HL-60 (cell line): ENCODE measurements at regions not wholly inside any gene's neighbourhood (a gene's known extent, or its start where the extent isn't known, plus 50 kb on each side); places are given as distances from the start of the nearest gene placed in this dataset.
"Not testable (repeated sequence)": the region's sequence is repeated elsewhere in the genome, so short reads cannot be mapped to it uniquely, and the experiment has no call there.

ENCODE experiments used
- DNase-seq, 2 experiments: peaks; one replicate each; pipeline ENCODE4 v3.0.0-alpha.2; 2010 to 2020; ENCODE audit warnings: low read depth in 1 of 2, low spot score in 1 of 2
- H3K27ac ChIP-seq: fragments of 250-450 bp; sonication (Bioruptor Pico); replicated peaks from 2 replicates; pipeline ENCODE4 v1.5.1; 2020; ENCODE audit warnings: mild to moderate bottlenecking, moderate library complexity
- H3K27me3 ChIP-seq: fragments of 250-450 bp; sonication (Bioruptor Pico); 2 replicates; pipeline ENCODE4 v1.5.1; 2021; ENCODE audit warnings: mild to moderate bottlenecking, moderate library complexity; ENCODE audit not compliant: insufficient read depth, poor library complexity, severe bottlenecking
- H3K4me3 ChIP-seq: replicated peaks from 2 replicates; pipeline ENCODE4 v1.5.1; 2011; ENCODE audit warnings: mild to moderate bottlenecking, control low read depth, low read length; ENCODE audit not compliant: insufficient read depth
- GABPA ChIP-seq: IDR thresholded peaks from 2 replicates; pipeline ENCODE4 v1.6.1; 2012; ENCODE audit warnings: low read depth
- POLR2AphosphoS5 ChIP-seq: IDR thresholded peaks from 2 replicates; pipeline ENCODE4 v1.6.1; 2012; ENCODE audit warnings: low read depth
- SPI1 ChIP-seq: IDR thresholded peaks from 2 replicates; pipeline ENCODE4 v1.6.1; 2012; ENCODE audit warnings: low read depth, mild to moderate bottlenecking, borderline replicate concordance
- TF ChIP-seq, protein P1 (sequence below): IDR thresholded peaks from 2 replicates; pipeline ENCODE4 v1.6.1; 2012; ENCODE audit warnings: low read depth; ENCODE audit not compliant: insufficient replicate concordance
- TF ChIP-seq, protein P2 (sequence below): IDR thresholded peaks from one replicate; pipeline ENCODE4 v1.5.1; 2011; ENCODE audit warnings: low read length, control low read depth, inconsistent platforms; ENCODE audit not compliant: insufficient read depth

DNA sequence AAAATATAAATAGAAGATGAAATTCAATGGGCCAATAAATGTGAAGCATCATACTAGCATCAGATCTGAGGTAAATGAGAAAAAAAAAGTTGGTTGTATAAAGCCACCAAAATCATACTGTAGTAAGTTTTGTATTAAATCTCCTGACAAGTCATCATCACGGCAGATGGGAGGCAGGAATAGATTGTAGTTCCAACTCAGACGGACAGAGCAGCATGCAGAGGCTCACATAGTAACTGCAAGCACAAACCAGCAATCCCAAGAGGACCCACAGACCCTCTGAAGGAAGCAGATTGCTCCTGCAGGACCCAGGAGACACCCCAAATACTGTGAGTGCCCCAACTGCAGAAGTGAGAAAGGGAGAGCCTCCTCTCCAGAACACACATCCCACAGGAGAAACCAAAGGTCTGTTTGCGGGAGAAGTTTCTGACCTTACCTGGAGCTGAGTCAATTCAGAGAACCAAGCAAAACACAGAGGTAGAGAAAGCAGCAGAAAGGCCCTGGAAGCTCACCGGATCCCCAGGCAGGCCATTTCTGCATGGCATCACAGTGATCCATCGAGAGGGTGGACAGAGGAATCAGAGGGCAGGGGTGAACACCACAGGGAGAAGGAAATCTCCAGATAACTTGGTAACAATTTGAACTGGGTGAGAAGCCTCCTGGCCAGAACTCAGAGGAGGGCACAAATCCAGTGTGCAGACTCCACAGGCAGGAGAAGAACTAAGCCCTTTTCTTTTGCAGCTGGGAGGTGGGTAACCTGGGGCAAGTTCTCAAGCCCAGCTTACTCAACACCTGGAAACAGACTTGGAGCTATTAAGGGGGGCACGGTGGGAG is 141.6 kb upstream of the ARHGEF26 start:
- H3K27me3 ChIP-seq, result no peaks in the 10 kb centered on the region
- no peak for TF ChIP-seq GABPA
- TF ChIP-seq, protein P1, sequence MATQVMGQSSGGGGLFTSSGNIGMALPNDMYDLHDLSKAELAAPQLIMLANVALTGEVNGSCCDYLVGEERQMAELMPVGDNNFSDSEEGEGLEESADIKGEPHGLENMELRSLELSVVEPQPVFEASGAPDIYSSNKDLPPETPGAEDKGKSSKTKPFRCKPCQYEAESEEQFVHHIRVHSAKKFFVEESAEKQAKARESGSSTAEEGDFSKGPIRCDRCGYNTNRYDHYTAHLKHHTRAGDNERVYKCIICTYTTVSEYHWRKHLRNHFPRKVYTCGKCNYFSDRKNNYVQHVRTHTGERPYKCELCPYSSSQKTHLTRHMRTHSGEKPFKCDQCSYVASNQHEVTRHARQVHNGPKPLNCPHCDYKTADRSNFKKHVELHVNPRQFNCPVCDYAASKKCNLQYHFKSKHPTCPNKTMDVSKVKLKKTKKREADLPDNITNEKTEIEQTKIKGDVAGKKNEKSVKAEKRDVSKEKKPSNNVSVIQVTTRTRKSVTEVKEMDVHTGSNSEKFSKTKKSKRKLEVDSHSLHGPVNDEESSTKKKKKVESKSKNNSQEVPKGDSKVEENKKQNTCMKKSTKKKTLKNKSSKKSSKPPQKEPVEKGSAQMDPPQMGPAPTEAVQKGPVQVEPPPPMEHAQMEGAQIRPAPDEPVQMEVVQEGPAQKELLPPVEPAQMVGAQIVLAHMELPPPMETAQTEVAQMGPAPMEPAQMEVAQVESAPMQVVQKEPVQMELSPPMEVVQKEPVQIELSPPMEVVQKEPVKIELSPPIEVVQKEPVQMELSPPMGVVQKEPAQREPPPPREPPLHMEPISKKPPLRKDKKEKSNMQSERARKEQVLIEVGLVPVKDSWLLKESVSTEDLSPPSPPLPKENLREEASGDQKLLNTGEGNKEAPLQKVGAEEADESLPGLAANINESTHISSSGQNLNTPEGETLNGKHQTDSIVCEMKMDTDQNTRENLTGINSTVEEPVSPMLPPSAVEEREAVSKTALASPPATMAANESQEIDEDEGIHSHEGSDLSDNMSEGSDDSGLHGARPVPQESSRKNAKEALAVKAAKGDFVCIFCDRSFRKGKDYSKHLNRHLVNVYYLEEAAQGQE, result no peak
- no peak for TF ChIP-seq SPI1
- TF ChIP-seq, protein P2, sequence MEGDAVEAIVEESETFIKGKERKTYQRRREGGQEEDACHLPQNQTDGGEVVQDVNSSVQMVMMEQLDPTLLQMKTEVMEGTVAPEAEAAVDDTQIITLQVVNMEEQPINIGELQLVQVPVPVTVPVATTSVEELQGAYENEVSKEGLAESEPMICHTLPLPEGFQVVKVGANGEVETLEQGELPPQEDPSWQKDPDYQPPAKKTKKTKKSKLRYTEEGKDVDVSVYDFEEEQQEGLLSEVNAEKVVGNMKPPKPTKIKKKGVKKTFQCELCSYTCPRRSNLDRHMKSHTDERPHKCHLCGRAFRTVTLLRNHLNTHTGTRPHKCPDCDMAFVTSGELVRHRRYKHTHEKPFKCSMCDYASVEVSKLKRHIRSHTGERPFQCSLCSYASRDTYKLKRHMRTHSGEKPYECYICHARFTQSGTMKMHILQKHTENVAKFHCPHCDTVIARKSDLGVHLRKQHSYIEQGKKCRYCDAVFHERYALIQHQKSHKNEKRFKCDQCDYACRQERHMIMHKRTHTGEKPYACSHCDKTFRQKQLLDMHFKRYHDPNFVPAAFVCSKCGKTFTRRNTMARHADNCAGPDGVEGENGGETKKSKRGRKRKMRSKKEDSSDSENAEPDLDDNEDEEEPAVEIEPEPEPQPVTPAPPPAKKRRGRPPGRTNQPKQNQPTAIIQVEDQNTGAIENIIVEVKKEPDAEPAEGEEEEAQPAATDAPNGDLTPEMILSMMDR, result no peak
- no peak for TF ChIP-seq POLR2AphosphoS5
- no peak for DNase-seq
- no peak overlapping the region for H3K27ac ChIP-seq
- no peak overlapping the region for H3K4me3 ChIP-seq

DNA sequence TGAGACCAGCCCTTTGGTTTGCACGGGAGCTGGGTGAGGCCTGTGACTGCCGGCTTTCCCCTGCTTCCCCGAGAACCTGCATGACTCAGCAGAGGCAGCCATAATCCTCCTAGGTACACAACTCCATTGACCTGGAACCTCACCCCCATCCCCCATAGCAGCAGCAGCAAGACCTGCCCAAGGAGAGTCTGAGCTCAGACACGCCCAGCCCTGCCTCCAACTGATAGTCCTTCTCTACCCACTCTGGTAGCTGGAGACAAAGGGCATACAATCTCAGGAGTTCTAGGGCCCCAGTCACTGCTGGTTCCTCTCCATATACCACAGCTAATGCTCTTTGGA is 141.0 kb upstream of the ARHGEF26 start:
- DNase-seq, result no peak

DNA sequence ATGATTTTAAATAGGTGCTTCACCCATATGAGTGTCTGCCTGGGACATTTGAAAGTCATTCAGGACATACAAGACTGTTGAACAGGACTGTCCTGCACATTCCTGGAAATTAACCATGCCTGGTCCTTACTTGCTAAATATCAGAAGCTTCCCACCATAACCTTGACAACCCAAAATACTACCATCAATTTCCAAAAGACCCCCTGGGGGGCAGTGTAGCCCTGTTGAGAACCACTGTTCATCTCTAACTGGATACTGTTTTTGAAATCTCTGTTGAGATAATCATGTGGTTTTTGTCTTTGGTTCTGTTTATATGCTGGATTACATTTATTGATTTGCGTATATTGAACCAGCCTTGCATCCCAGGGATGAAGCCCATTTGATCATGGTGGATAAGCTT is 123.8 kb upstream of the ARHGEF26 start:
- not testable (repeated sequence) for H3K4me3 ChIP-seq, H3K27ac ChIP-seq, H3K27me3 ChIP-seq, DNase-seq

More for the DNA sequence above, 141.0 kb upstream of the ARHGEF26 start:
- no peak overlapping the region for H3K27ac ChIP-seq
- H3K27me3 ChIP-seq, result no peaks in the 10 kb centered on the region
- H3K4me3 ChIP-seq, result no peak overlapping the region
- no peak for TF ChIP-seq SPI1
- TF ChIP-seq, protein P2, result no peak
- no peak for TF ChIP-seq POLR2AphosphoS5
- TF ChIP-seq GABPA, result no peak
- TF ChIP-seq, protein P1, result no peak

DNA sequence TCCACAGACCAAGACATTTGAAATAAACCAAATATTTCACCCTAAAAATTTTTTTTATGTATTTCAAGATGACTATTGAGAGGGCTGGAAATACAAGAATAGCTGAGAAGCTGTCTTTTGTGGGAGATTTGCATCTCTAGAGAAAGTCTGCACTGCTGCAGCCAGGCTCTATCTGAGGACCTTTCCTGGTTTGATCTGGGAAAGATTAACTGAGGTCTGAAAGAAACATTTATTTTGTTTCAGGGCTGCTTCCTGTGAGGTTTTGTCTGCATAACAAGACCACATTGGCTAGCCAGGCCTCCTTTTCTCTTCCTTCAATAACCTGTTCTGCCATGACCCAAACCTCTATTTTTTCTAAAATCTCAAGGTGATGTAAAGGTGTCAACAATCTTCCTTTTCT is 117.5 kb upstream of the ARHGEF26 start:
- TF ChIP-seq, protein P2, result no peak
- TF ChIP-seq GABPA (no peak), POLR2AphosphoS5 (no peak), SPI1 (no peak)
- TF ChIP-seq, protein P1, result no peak
- no peak overlapping the region for H3K4me3 ChIP-seq
- no peak for DNase-seq
- no peaks in the 10 kb centered on the region for H3K27me3 ChIP-seq
- no peak overlapping the region for H3K27ac ChIP-seq
